ENCODE measurements at regions not wholly inside any gene's neighbourhood (a gene's known extent, or its start where the extent isn't known, plus 50 kb on each side); places are given as distances from the start of the nearest gene placed in this dataset.

- no peak for DNase-seq (ENCODE audit: low spot score)
Observed at GRCh38 chr3:34239875-34240274, 441.4 kb downstream of the PDCD6IP start.

GRCh38 chr3:34247401-34247800, 449.0 kb downstream of the PDCD6IP start:
- no peak for DNase-seq (ENCODE audit: low spot score)

- no peak for DNase-seq (ENCODE audit: low spot score)
Observed at GRCh38 chr3:34248352-34248751, 449.9 kb downstream of the PDCD6IP start.

- no peak for DNase-seq (ENCODE audit: low spot score)
Observed at GRCh38 chr3:34254285-34254684, 455.9 kb downstream of the PDCD6IP start.

- DNase-seq (ENCODE audit: low spot score), result no peak
Observed at GRCh38 chr3:34256021-34256420, 457.6 kb downstream of the PDCD6IP start.

GRCh38 chr3:34256791-34257190, 458.4 kb downstream of the PDCD6IP start:
- DNase-seq (ENCODE audit: low spot score), result no peak

- no peak for DNase-seq (ENCODE audit: low spot score)
Observed at GRCh38 chr3:34258271-34258998, 460.0 kb downstream of the PDCD6IP start.

GRCh38 chr3:34260271-34261000, 462.0 kb downstream of the PDCD6IP start:
- DNase-seq (ENCODE audit: low spot score), result no peak

- no peak for DNase-seq (ENCODE audit: low spot score)
Observed at GRCh38 chr3:34261001-34261385, 462.6 kb downstream of the PDCD6IP start.

GRCh38 chr3:34263101-34263621, 464.7 kb downstream of the PDCD6IP start:
- no peak for DNase-seq (ENCODE audit: low spot score)

- DNase-seq (ENCODE audit: low spot score), result no peak
Observed at GRCh38 chr3:34264337-34265041, 466.1 kb downstream of the PDCD6IP start.

GRCh38 chr3:34267088-34267487, 468.7 kb downstream of the PDCD6IP start:
- DNase-seq (ENCODE audit: low spot score), result no peak

GRCh38 chr3:34268032-34268709, 469.7 kb downstream of the PDCD6IP start:
- no peak for DNase-seq (ENCODE audit: low spot score)

- no peak for DNase-seq (ENCODE audit: low spot score)
Observed at GRCh38 chr3:34275811-34276210, 477.4 kb downstream of the PDCD6IP start.

GRCh38 chr3:34276342-34276741, 477.9 kb downstream of the PDCD6IP start:
- DNase-seq (ENCODE audit: low spot score), result no peak

GRCh38 chr3:34277110-34277509, 478.7 kb downstream of the PDCD6IP start:
- DNase-seq (ENCODE audit: low spot score), result no peak

- no peak for DNase-seq (ENCODE audit: low spot score)
Observed at GRCh38 chr3:34279901-34280300, 481.5 kb downstream of the PDCD6IP start.

GRCh38 chr3:34283751-34284150, 485.3 kb downstream of the PDCD6IP start:
- DNase-seq (ENCODE audit: low spot score), result no peak

- no peak for DNase-seq (ENCODE audit: low spot score)
Observed at GRCh38 chr3:34284959-34285826, 486.8 kb downstream of the PDCD6IP start.

- no peak for DNase-seq (ENCODE audit: low spot score)
Observed at GRCh38 chr3:34285827-34286188, 487.4 kb downstream of the PDCD6IP start.

All from H4 (cell line).